Panc1 (cell line): ENCODE measurements at regions not wholly inside any gene's neighbourhood (a gene's known extent, or its start where the extent isn't known, plus 50 kb on each side); places are given as distances from the start of the nearest gene placed in this dataset.

ENCODE experiments used
- ATAC-seq: fragments of 200-7000 bp; cut with Tn5 transposase; 2 replicates; pipeline ENCODE4 v1.9.1; 2020; ENCODE audit warnings: mild to moderate bottlenecking, moderate library complexity
- BruUV-seq: library from RNA; stranded (reverse); fragments of 400-500 nt; replicated peaks from 2 replicates; lab custom pipeline; 2021; lab: Mats Ljungman, UMichigan
- CTCF ChIA-PET: fragments of 300-600 bp; sonication (Branson Sonifier 250); formaldehyde crosslinking; loops from one replicate; lab custom pipeline; 2022; ENCODE audit warnings: antibody characterized with exemption; lab: Charles Lee
- POLR2A ChIA-PET: fragments of 300-600 bp; sonication (Branson Sonifier 250); formaldehyde crosslinking; loops from one replicate; lab custom pipeline; 2022; ENCODE audit warnings: antibody characterized with exemption; lab: Charles Lee
- DNase-seq: peaks from one replicate; pipeline ENCODE4 v3.0.0-alpha.2; 2010; ENCODE audit warnings: low read depth, low spot score
- H3K27ac ChIP-seq: 2 replicates; pipeline ENCODE4 v1.5.1; 2011; ENCODE audit warnings: mild to moderate bottlenecking, low read length, inconsistent platforms
- H3K27me3 ChIP-seq: fragments of 200-500 bp; sonication (Bioruptor generic); 2 replicates; pipeline ENCODE4 v1.6.0; 2014; ENCODE audit warnings: low read length, inconsistent platforms; ENCODE audit not compliant: control insufficient read depth, insufficient read depth
- H3K36me3 ChIP-seq: fragments of 200-500 bp; sonication (Bioruptor generic); 2 replicates; pipeline ENCODE4 v1.5.1; 2014; ENCODE audit warnings: inconsistent platforms, mild to moderate bottlenecking, low read length, moderate library complexity; ENCODE audit not compliant: control insufficient read depth, insufficient read depth
- H3K4me1 ChIP-seq: 2 replicates; pipeline ENCODE4 v1.5.1; 2011; ENCODE audit warnings: inconsistent platforms, mild to moderate bottlenecking, low read length, moderate library complexity; ENCODE audit not compliant: control insufficient read depth, insufficient read depth
- H3K4me3 ChIP-seq, 2 experiments: 2 replicates each; pipeline ENCODE4 v1.5.1; 2011 to 2012; ENCODE audit warnings: low read depth in 2 of 2, low read length in 2 of 2, mild to moderate bottlenecking in 2 of 2, inconsistent platforms in 1 of 2, moderate library complexity in 1 of 2
- H3K9me3 ChIP-seq: fragments of 200-500 bp; sonication (Bioruptor generic); 2 replicates; pipeline ENCODE4 v1.5.1; 2014; ENCODE audit warnings: low read depth, mild to moderate bottlenecking, inconsistent platforms, low read length, moderate library complexity; ENCODE audit not compliant: control insufficient read depth, insufficient read depth
- POLR2AphosphoS5 ChIP-seq: IDR thresholded peaks from 2 replicates; pipeline ENCODE4 v1.6.1; 2012; ENCODE audit warnings: mild to moderate bottlenecking, low read depth, low read length, moderate library complexity
- SIN3A ChIP-seq: IDR thresholded peaks from 2 replicates; pipeline ENCODE4 v1.6.1; 2012; ENCODE audit warnings: low read depth, mild to moderate bottlenecking, low read length, moderate library complexity, borderline replicate concordance; ENCODE audit not compliant: insufficient read depth
- TCF7L2 ChIP-seq: IDR thresholded peaks from 2 replicates; pipeline ENCODE4 v1.6.1; 2011; ENCODE audit warnings: mild to moderate bottlenecking, low read depth, low read length, inconsistent platforms
- in situ Hi-C: cut with HindIII; loops from 2 replicates; pipeline ENCODE4 v1.10.0; 2016; ENCODE audit warnings: low sequenced_read_pairs, low pct_unique_long_range_greater_than_20kb
- intact Hi-C: fragments of 100-400 bp; cut with micrococcal nuclease; formaldehyde crosslinking; loops from one replicate; pipeline ENCODE4 v1.10.0; 2022; ENCODE audit not compliant: unreplicated experiment
- TF ChIP-seq, protein P1 (sequence below), 2 experiments: IDR thresholded peaks; 2 replicates each; pipeline ENCODE4 v1.6.1; 2011 to 2012; ENCODE audit warnings: low read depth in 2 of 2, control low read depth in 1 of 2, low read length in 1 of 2, mild to moderate bottlenecking in 1 of 2, moderate library complexity in 1 of 2; ENCODE audit not compliant: insufficient read depth in 1 of 2
- TF ChIP-seq, protein P2 (sequence below): fragments of 450-650 bp; IDR thresholded peaks from 2 replicates; pipeline ENCODE4 v1.5.1; 2017; ENCODE audit warnings: mild to moderate bottlenecking

DNA sequence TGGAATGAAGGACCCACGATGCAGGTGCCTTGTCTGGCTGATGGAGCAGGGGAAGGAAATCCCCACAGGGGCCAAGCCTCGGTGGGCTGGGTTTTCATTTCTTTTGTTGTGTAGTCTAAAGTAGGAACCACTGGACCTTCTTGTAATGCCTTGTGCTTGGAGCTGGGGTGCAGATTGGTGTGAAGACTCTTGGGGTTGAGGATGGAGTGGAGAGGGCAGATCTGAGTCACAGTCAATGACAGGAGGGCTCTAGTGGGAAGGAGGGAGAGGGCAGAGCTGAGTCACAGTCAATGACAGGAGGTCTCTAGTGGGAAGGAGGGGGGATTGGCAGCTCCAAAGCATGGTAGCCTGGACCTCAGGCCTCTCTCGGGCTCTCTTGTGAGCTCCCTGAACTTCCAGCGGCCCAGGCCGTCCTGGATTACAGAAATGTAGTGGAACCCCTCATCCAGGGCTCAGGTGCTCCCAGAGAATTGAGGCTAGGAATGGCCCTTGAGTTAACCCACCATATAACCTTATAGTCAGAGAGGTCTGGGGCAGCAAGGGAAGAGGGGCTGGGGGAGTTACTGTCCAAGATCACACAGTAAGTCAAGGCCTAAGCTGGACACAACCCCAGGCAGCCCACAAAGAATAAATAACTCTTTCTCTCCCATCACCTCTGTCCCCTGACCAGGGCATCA, 313.8 kb downstream of the MATN1 start:
- no TSS peak for BruUV-seq
- CTCF ChIA-PET, result no interaction called here
- Histone ChIP-seq H3K36me3 (no peaks in the 10 kb centered on the region), H3K27ac (no peak overlapping the region), H3K4me1 (no peaks in the 10 kb centered on the region; the same call in 1 of the 2 replicates), H3K27me3 (no peaks in the 10 kb centered on the region), H3K4me3 (no peak overlapping the region), H3K9me3 (no peaks in the 10 kb centered on the region)
- in situ Hi-C loops (no loop called here), intact Hi-C loops (no loop called here)
- TF ChIP-seq TCF7L2 (no peak), SIN3A (no peak), POLR2AphosphoS5 (no peak)
- POLR2A ChIA-PET, result no interaction called here
- no peak for ATAC-seq
- DNase-seq, result no peak

DNA sequence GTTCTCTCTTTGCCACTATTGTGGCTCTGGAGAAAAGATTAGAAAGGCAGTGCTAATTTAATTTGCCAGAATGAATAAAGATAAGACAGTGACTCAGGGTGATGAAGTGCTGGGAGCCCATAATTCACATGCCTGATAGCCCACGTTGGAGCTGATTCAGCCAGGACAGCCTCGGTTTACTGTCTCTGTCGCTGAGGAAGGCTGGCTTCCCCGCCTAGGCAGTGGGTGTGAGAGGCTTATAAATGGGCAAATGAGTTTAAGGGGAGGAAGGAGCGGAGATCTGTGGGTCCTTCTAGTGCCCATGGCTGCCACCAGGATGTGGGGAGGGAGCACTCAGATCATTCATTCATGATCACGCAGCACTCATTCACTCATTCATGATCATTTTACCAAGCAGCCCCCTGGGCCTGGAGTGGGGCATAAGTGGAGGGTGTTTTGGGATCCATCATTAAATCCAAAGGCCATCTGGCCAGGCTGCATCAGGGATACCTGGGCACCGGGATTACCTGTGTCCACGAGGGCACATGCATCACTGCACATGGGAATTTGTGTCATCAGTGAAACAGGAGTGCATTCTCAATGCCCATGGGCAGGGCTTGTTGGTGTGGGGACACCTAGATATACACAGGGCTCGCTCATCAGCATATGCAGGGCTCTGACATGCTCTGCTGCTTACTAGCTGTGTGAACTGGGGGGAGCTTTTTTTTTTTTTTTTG, 315.4 kb downstream of the MATN1 start:
- no peaks in the 10 kb centered on the region; the same call in 1 of the 2 replicates for H3K4me1 ChIP-seq
- H3K36me3 ChIP-seq, result no peaks in the 10 kb centered on the region
- in situ Hi-C loops, result no loop called here
- ChIA-PET POLR2A (no interaction called here), CTCF (interaction anchor here (0.6 to 0.9 kb wide), 3 partner anchors 47 to 1140 kb away, joined by 3 to 7 read pairs (median 5); no protein-coding TSS in a partner anchor)
- DNase-seq, result no peak
- no peak overlapping the region for H3K27ac ChIP-seq
- TF ChIP-seq, protein P1, sequence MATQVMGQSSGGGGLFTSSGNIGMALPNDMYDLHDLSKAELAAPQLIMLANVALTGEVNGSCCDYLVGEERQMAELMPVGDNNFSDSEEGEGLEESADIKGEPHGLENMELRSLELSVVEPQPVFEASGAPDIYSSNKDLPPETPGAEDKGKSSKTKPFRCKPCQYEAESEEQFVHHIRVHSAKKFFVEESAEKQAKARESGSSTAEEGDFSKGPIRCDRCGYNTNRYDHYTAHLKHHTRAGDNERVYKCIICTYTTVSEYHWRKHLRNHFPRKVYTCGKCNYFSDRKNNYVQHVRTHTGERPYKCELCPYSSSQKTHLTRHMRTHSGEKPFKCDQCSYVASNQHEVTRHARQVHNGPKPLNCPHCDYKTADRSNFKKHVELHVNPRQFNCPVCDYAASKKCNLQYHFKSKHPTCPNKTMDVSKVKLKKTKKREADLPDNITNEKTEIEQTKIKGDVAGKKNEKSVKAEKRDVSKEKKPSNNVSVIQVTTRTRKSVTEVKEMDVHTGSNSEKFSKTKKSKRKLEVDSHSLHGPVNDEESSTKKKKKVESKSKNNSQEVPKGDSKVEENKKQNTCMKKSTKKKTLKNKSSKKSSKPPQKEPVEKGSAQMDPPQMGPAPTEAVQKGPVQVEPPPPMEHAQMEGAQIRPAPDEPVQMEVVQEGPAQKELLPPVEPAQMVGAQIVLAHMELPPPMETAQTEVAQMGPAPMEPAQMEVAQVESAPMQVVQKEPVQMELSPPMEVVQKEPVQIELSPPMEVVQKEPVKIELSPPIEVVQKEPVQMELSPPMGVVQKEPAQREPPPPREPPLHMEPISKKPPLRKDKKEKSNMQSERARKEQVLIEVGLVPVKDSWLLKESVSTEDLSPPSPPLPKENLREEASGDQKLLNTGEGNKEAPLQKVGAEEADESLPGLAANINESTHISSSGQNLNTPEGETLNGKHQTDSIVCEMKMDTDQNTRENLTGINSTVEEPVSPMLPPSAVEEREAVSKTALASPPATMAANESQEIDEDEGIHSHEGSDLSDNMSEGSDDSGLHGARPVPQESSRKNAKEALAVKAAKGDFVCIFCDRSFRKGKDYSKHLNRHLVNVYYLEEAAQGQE (IDR thresholded peaks at IDR 0.05; ENCODE audit: insufficient read depth in 1 of 2, low read depth in 2 of 2, low read length in 1 of 2), result no peak
- TF ChIP-seq SIN3A (no peak), POLR2AphosphoS5 (no peak)
- no peaks in the 10 kb centered on the region for H3K9me3 ChIP-seq
- intact Hi-C loops, result no loop called here
- ATAC-seq, result no peak
- H3K4me3 ChIP-seq, result no peak overlapping the region
- no TSS peak for BruUV-seq
- H3K27me3 ChIP-seq, result no peaks in the 10 kb centered on the region

DNA sequence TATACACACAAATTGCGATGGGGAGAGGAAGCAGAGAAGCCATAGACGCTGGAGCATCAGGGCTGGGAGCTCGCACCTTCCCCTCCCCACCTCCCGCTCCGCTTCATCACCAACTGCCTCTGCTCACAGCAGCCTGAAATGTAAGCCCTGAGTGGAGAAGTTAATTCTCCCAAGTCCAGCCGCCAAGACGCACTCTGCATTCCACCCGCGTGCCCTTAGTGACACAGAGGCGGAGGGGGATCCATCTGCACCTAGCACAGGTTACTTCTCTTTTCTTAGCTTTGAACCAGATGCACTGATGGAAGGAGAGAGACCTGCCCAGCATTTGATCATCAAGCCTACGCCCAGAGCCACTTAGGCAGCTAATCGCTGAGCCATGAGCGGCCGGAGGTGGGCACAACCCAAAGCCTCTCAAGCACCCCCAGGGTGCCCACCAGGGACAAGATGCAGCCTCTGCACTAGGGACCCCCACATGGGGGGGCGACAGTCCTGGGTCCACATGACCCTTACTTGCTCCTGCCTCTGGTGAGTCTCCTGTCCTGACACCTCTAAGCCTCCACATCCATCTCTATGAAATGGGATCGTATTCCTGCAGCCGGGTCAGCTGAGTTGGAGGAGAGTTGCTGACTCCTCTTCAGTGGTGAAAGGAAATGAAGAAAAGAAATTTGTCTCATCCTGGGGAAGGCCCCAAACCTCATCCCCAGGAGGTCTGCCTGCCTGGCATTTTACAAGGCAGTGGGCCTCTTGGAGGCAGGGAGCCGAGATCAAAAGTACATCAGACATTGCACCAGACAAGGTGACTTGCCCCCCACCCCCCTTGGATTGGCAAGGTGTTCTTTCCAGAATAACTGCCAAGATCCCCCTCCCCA, 316.2 kb downstream of the MATN1 start:
- Histone ChIP-seq H3K27ac (no peak overlapping the region), H3K4me1 (no peaks in the 10 kb centered on the region; the same call in 1 of the 2 replicates), H3K4me3 (no peak overlapping the region), H3K9me3 (no peaks in the 10 kb centered on the region), H3K36me3 (no peaks in the 10 kb centered on the region), H3K27me3 (no peaks in the 10 kb centered on the region)
- BruUV-seq, result no TSS peak
- intact Hi-C loops, result no loop called here
- DNase-seq (no peak), ATAC-seq (peak; percentile 38; the same call in 1 of the 2 replicates)
- ChIA-PET POLR2A (interaction anchor here (0.5 kb wide), 1 partner anchor 9 kb away, joined by 3 read pairs; no protein-coding TSS in a partner anchor), CTCF (no interaction called here)
- TF ChIP-seq POLR2AphosphoS5 (no peak), TCF7L2 (no peak)
- TF ChIP-seq, protein P2, sequence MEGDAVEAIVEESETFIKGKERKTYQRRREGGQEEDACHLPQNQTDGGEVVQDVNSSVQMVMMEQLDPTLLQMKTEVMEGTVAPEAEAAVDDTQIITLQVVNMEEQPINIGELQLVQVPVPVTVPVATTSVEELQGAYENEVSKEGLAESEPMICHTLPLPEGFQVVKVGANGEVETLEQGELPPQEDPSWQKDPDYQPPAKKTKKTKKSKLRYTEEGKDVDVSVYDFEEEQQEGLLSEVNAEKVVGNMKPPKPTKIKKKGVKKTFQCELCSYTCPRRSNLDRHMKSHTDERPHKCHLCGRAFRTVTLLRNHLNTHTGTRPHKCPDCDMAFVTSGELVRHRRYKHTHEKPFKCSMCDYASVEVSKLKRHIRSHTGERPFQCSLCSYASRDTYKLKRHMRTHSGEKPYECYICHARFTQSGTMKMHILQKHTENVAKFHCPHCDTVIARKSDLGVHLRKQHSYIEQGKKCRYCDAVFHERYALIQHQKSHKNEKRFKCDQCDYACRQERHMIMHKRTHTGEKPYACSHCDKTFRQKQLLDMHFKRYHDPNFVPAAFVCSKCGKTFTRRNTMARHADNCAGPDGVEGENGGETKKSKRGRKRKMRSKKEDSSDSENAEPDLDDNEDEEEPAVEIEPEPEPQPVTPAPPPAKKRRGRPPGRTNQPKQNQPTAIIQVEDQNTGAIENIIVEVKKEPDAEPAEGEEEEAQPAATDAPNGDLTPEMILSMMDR, result no peak
- TF ChIP-seq, protein P1 (IDR thresholded peaks at IDR 0.05; ENCODE audit: insufficient read depth in 1 of 2, low read depth in 2 of 2, low read length in 1 of 2), result no peak
- in situ Hi-C loops, result no loop called here
